ENCODE measurements at regions not wholly inside any gene's neighbourhood (a gene's known extent, or its start where the extent isn't known, plus 50 kb on each side); places are given as distances from the start of the nearest gene placed in this dataset.
"Not testable (repeated sequence)": the region's sequence is repeated elsewhere in the genome, so short reads cannot be mapped to it uniquely, and the experiment has no call there.

DNA sequence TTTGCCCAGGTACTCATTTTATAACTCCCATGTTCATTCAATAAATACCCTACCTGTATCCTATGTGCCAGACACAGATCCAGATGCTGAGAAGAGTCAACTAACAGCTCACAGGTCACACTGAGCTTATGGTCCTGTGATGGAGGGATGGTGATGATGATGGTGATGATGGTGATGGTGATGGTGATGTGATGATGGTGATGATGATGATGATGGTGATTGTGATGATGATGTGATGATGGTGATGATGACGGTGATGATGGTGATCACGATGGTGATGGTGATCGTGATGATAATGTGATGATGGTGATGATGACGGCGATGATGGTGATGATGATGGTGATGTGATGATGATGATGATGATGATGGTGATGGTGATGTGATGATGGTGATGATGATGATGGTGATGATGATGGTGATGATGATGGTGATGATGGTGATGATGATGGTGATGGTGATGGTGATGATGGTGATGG, 315.6 kb upstream of the SFSWAP start:
- not testable (repeated sequence) for TF ChIP-seq TEAD4 (IDR thresholded peaks at IDR 0.05; ENCODE audit: low read depth, low read length); CTCF (IDR thresholded peaks at IDR 0.05; ENCODE audit: control extremely low read depth in 1 of 3, insufficient read depth in 1 of 3, low read depth in 1 of 3, low read length in 3 of 3)

Measured in H1 (cell line).